H1 (cell line): ENCODE measurements at regions not wholly inside any gene's neighbourhood (a gene's known extent, or its start where the extent isn't known, plus 50 kb on each side); places are given as distances from the start of the nearest gene placed in this dataset.

Experiments used
- CTCF ChIA-PET: fragments of 300-600 bp; sonication (Branson Sonifier 250); formaldehyde crosslinking; loops from one replicate; lab custom pipeline; 2021; ENCODE audit not compliant: partially characterized antibody; lab: Charles Lee
- POLR2A ChIA-PET: fragments of 300-600 bp; sonication (Branson Sonifier 250); formaldehyde crosslinking; loops from one replicate; lab custom pipeline; 2021; ENCODE audit warnings: inconsistent platforms; ENCODE audit not compliant: partially characterized antibody; lab: Charles Lee
- DNase-seq, 2 experiments: peaks; one replicate each; pipeline versions ENCODE4 v3.0.0 to v3.0.0-alpha.2; 2010 to 2022; ENCODE audit warnings: low spot score in 2 of 2, low read depth in 1 of 2, mixed read lengths in 1 of 2
- FAIRE-seq: peaks from 2 replicates; lab custom pipeline; 2011; peaks lifted over from hg19 to GRCh38; lab: Jason Lieb, UNC
- H2AFZ ChIP-seq: 2 replicates; pipeline ENCODE4 v1.8.1; 2012; ENCODE audit warnings: low read length, inconsistent platforms
- H2AK5ac ChIP-seq: 2 replicates; pipeline ENCODE4 v1.6.1; 2013; ENCODE audit warnings: low read depth, low read length
- H2BK120ac ChIP-seq: replicated peaks from 2 replicates; pipeline ENCODE3; 2013; ENCODE audit warnings: low read depth, low read length, inconsistent platforms
- H2BK12ac ChIP-seq: 2 replicates; pipeline ENCODE4 v1.6.1; 2013; ENCODE audit warnings: low read depth, low read length
- H2BK15ac ChIP-seq: 2 replicates; pipeline ENCODE4 v1.6.1; 2013; ENCODE audit warnings: low read length
- H2BK20ac ChIP-seq: 2 replicates; pipeline ENCODE4 v1.6.1; 2013; ENCODE audit warnings: low read length
- H2BK5ac ChIP-seq: 2 replicates; pipeline ENCODE4 v1.6.1; 2013; ENCODE audit warnings: low read depth, low read length
- H3K14ac ChIP-seq: 2 replicates; pipeline ENCODE4 v1.6.1; 2013; ENCODE audit warnings: inconsistent platforms; ENCODE audit not compliant: insufficient read length
- H3K18ac ChIP-seq: 2 replicates; pipeline ENCODE4 v1.6.1; 2013; ENCODE audit warnings: low read length; ENCODE audit errors: extremely low read depth
- H3K23ac ChIP-seq: 2 replicates; pipeline ENCODE4 v1.6.1; 2013; ENCODE audit warnings: inconsistent platforms; ENCODE audit not compliant: insufficient read length
- H3K23me2 ChIP-seq: 2 replicates; pipeline ENCODE4 v1.6.1; 2013; ENCODE audit warnings: low read depth, low read length
- H3K27ac ChIP-seq: 2 replicates; pipeline ENCODE4 v1.6.1; 2011; ENCODE audit warnings: low read depth, low read length, inconsistent platforms
- H3K27me3 ChIP-seq, 4 experiments: replicated peaks in 1 of 4; 1 replicate in 1 of 4; 2 replicates in 3 of 4; pipeline versions ENCODE4 v1.6.1 to v1.8.1; 2011 to 2013; ENCODE audit warnings: low read length in 3 of 4, mild to moderate bottlenecking in 3 of 4, inconsistent platforms in 2 of 4, mixed read lengths in 2 of 4, moderate library complexity in 1 of 4; ENCODE audit not compliant: control insufficient read depth in 3 of 4, insufficient read depth in 3 of 4; ENCODE audit errors: extremely low read depth in 1 of 4
- H3K36me3 ChIP-seq, 4 experiments: 2 replicates each; pipeline versions ENCODE4 v1.6.1 to v1.8.1; 2011 to 2013; ENCODE audit warnings: mild to moderate bottlenecking in 4 of 4, low read length in 3 of 4, moderate library complexity in 2 of 4, control low read depth in 1 of 4, inconsistent platforms in 1 of 4; ENCODE audit not compliant: insufficient read depth in 4 of 4, control insufficient read depth in 2 of 4
- H3K4ac ChIP-seq: replicated peaks from 2 replicates; pipeline ENCODE3; 2013; ENCODE audit warnings: low read length, low read depth, mixed read lengths, inconsistent platforms; ENCODE audit not compliant: insufficient read length
- H3K4me1 ChIP-seq, 4 experiments: replicated peaks in 1 of 4; 1 replicate in 1 of 4; 2 replicates in 3 of 4; pipeline versions ENCODE4 v1.6.1 to v1.8.1; 2011 to 2013; ENCODE audit warnings: low read length in 3 of 4, inconsistent platforms in 2 of 4, mixed read lengths in 1 of 4; ENCODE audit not compliant: insufficient read depth in 4 of 4, control insufficient read depth in 3 of 4
- H3K4me2 ChIP-seq, 2 experiments: 2 replicates each; pipeline versions ENCODE4 v1.6.1 to v1.8.1; 2011 to 2013; ENCODE audit warnings: low read depth in 2 of 2, low read length in 2 of 2, control low read depth in 1 of 2, inconsistent platforms in 1 of 2, mild to moderate bottlenecking in 1 of 2; ENCODE audit not compliant: insufficient read depth in 1 of 2
- H3K4me3 ChIP-seq, 4 experiments: fragments of 200-600, 300-600 bp in 1 of 4; sonication (generic), shearing (Covaris generic), sonication (Bioruptor Twin) in 1 of 4; 2 replicates each; pipeline versions ENCODE4 v1.5.1 to v1.8.1; 2011 to 2016; ENCODE audit warnings: low read length in 4 of 4, low read depth in 3 of 4, control low read depth in 2 of 4, inconsistent platforms in 2 of 4, mild to moderate bottlenecking in 2 of 4, mixed read lengths in 1 of 4, moderate library complexity in 1 of 4; ENCODE audit not compliant: insufficient read depth in 2 of 4; ENCODE audit errors: extremely low read depth in 1 of 4
- H3K56ac ChIP-seq: replicated peaks from 2 replicates; pipeline ENCODE3; 2013; ENCODE audit warnings: low read depth, mild to moderate bottlenecking, mixed read lengths, low read length, inconsistent platforms; ENCODE audit not compliant: insufficient read length
- H3K79me1 ChIP-seq: 2 replicates; pipeline ENCODE4 v1.6.1; 2013; ENCODE audit warnings: low read depth, low read length, control low read depth
- H3K79me2 ChIP-seq, 2 experiments: 2 replicates each; pipeline versions ENCODE4 v1.6.1 to v1.8.1; 2012 to 2013; ENCODE audit warnings: low read length in 2 of 2, mild to moderate bottlenecking in 2 of 2, inconsistent platforms in 1 of 2; ENCODE audit not compliant: insufficient read depth in 2 of 2, control insufficient read depth in 1 of 2
- H3K9ac ChIP-seq, 4 experiments: replicated peaks in 1 of 4; 1 replicate in 1 of 4; 2 replicates in 3 of 4; pipeline versions ENCODE4 v1.6.1 to v1.8.1; 2011 to 2013; ENCODE audit warnings: low read depth in 3 of 4, low read length in 3 of 4, control low read depth in 2 of 4, mild to moderate bottlenecking in 2 of 4, moderate library complexity in 2 of 4, inconsistent platforms in 1 of 4; ENCODE audit errors: extremely low read depth in 1 of 4
- H3K9me3 ChIP-seq, 2 experiments: 2 replicates each; pipeline versions ENCODE4 v1.6.1 to v1.8.1; 2012 to 2013; ENCODE audit warnings: mild to moderate bottlenecking in 2 of 2, moderate library complexity in 2 of 2, control low read depth in 1 of 2, inconsistent platforms in 1 of 2, low read depth in 1 of 2, low read length in 1 of 2, mixed read lengths in 1 of 2; ENCODE audit not compliant: insufficient read depth in 2 of 2
- H4K20me1 ChIP-seq, 2 experiments: replicated peaks in 1 of 2; 2 replicates each; pipeline versions ENCODE3 to v1.8.1; 2011 to 2013; ENCODE audit warnings: inconsistent platforms in 2 of 2, low read length in 2 of 2, mild to moderate bottlenecking in 1 of 2; ENCODE audit not compliant: insufficient read depth in 2 of 2, control insufficient read depth in 1 of 2
- H4K5ac ChIP-seq: 2 replicates; pipeline ENCODE4 v1.6.1; 2013; ENCODE audit warnings: low read length, low read depth, mixed read lengths, inconsistent platforms; ENCODE audit not compliant: insufficient read length
- H4K8ac ChIP-seq: 2 replicates; pipeline ENCODE4 v1.8.0; 2013; ENCODE audit warnings: mild to moderate bottlenecking, moderate library complexity, low read length, inconsistent platforms; ENCODE audit not compliant: insufficient read depth; ENCODE audit errors: extremely low read depth
- H4K91ac ChIP-seq: replicated peaks from 2 replicates; pipeline ENCODE3; 2013; ENCODE audit warnings: low read length, mixed read lengths, inconsistent platforms; ENCODE audit not compliant: insufficient read length
- WGBS, 2 experiments: shearing (Covaris generic) in 1 of 2; methylation state at CpG; one replicate each; pipeline versions ENCODE4 v1.1.6 to v1.1.7; 2013 to 2015; ENCODE audit warnings: low lambda C conversion rate in 2 of 2, mixed read lengths in 2 of 2, inconsistent platforms in 1 of 2, low coverage in 1 of 2, missing lambda C conversion rate in 1 of 2; ENCODE audit not compliant: insufficient replicate concordance in 2 of 2, insufficient coverage in 1 of 2, insufficient read length in 1 of 2; ENCODE audit errors: extremely low coverage in 1 of 2, missing lambda C conversion rate in 1 of 2; 5-methylcytosine and 5-hydroxymethylcytosine counted together

GRCh38 chr7:10919923-10920322 is 53.7 kb upstream of the PHF14 start:
- CTCF ChIA-PET = no interaction called here
- FAIRE-seq = no peak
- Histone ChIP-seq H4K91ac (no peak overlapping the region), H2BK20ac (no peak overlapping the region), H3K4me3 (no peak overlapping the region), H2BK12ac (no peak overlapping the region), H3K23ac (no peak overlapping the region), H4K20me1 (no peaks in the 10 kb centered on the region), H4K5ac (no peak overlapping the region), H3K18ac (no peak overlapping the region), H3K23me2 (no peaks in the 10 kb centered on the region), H2BK15ac (no peak overlapping the region), H2BK120ac (no peak overlapping the region), H2AK5ac (no peak overlapping the region), H3K36me3 (no peaks in the 10 kb centered on the region), H3K27ac (no peak overlapping the region), H3K9me3 (no peaks in the 10 kb centered on the region), H3K27me3 (no peaks in the 10 kb centered on the region), H2BK5ac (no peak overlapping the region), H4K8ac (no peak overlapping the region), H3K4ac (no peak overlapping the region), H3K14ac (no peak overlapping the region), H3K79me2 (no peaks in the 10 kb centered on the region), H3K9ac (no peak overlapping the region), H3K4me2 (no peak overlapping the region), H2AFZ (no peak overlapping the region), H3K56ac (no peak overlapping the region), H3K4me1 (0 out of 7 replicates have a peak, but pooled peaks cover 0 to 2% (median 0%) of the 10 kb centered on the region in 4 experiments), H3K79me1 (no peaks in the 10 kb centered on the region)
- WGBS, 2 experiments = 79% methylated on average over 2 of the region's 2 CpGs; no CpG with 5 or more reads in 1 of the 2 experiments
- no peak for DNase-seq
- POLR2A ChIA-PET = interaction anchor here (0.9 to 3.4 kb wide), 3 partner anchors 10 to 193 kb away, joined by 3 to 8 read pairs (median 4); no protein-coding TSS in a partner anchor
